ENCODE measurements at regions not wholly inside any gene's neighbourhood (a gene's known extent, or its start where the extent isn't known, plus 50 kb on each side); places are given as distances from the start of the nearest gene placed in this dataset.

- TF ChIP-seq CTCF (IDR thresholded peaks at IDR 0.05; ENCODE audit: low read depth, low read length) = no peak
- POLR2A ChIA-PET = no interaction called here
- H3K9me3 ChIP-seq (ENCODE audit: control insufficient read depth, insufficient read depth, low read length) = no peaks in the 10 kb centered on the region
These were observed 56.3 kb upstream of the ZNF92 start for GRCh38 chr7:65317372-65317771.

GRCh38 chr7:65310761-65311160, 62.9 kb upstream of the ZNF92 start:
- no peaks in the 10 kb centered on the region for H3K9me3 ChIP-seq (ENCODE audit: control insufficient read depth, insufficient read depth, low read length)
- ChIA-PET CTCF (no interaction called here), POLR2A (no interaction called here)
- no peak overlapping the region for H3K27ac ChIP-seq (ENCODE audit: low read depth, low read length)
- H3K4me3 ChIP-seq (ENCODE audit: low read depth, low read length) = no peak overlapping the region
- DNase-seq (ENCODE audit: low read depth, low spot score) = no peak
- no peak for TF ChIP-seq CTCF (IDR thresholded peaks at IDR 0.05; ENCODE audit: low read depth, low read length)
- no peaks in the 10 kb centered on the region for H3K27me3 ChIP-seq (ENCODE audit: control insufficient read depth, insufficient read depth, low read length)

More at GRCh38 chr7:65317372-65317771, 56.3 kb upstream of the ZNF92 start:
- DNase-seq (ENCODE audit: low read depth, low spot score) = no peak
- Histone ChIP-seq H3K27me3 (ENCODE audit: control insufficient read depth, insufficient read depth, low read length) (no peaks in the 10 kb centered on the region), H3K4me3 (ENCODE audit: low read depth, low read length) (no peak overlapping the region), H3K27ac (ENCODE audit: low read depth, low read length) (no peak overlapping the region)
- CTCF ChIA-PET = no interaction called here

- ChIA-PET CTCF (interaction anchor here (0.6 to 4.7 kb wide), 20 partner anchors 8 to 369 kb away, joined by 3 to 117 read pairs (median 4); no protein-coding TSS in a partner anchor), POLR2A (no interaction called here)
- Histone ChIP-seq H3K27ac (ENCODE audit: low read depth, low read length) (no peak overlapping the region), H3K27me3 (ENCODE audit: control insufficient read depth, insufficient read depth, low read length) (no peaks in the 10 kb centered on the region), H3K9me3 (ENCODE audit: control insufficient read depth, insufficient read depth, low read length) (no peaks in the 10 kb centered on the region), H3K4me3 (ENCODE audit: low read depth, low read length) (no peak overlapping the region)
- DNase-seq (ENCODE audit: low read depth, low spot score) = no peak
- no peak for TF ChIP-seq CTCF (IDR thresholded peaks at IDR 0.05; ENCODE audit: low read depth, low read length)
These were observed 65.4 kb upstream of the ZNF92 start for GRCh38 chr7:65308300-65308678.

GRCh38 chr7:65307651-65308299, 65.9 kb upstream of the ZNF92 start:
- CTCF ChIA-PET = interaction anchor here (0.6 to 4.7 kb wide), 27 partner anchors 9 to 415 kb away, joined by 3 to 117 read pairs (median 3); no protein-coding TSS in a partner anchor
- H3K27me3 ChIP-seq (ENCODE audit: control insufficient read depth, insufficient read depth, low read length) = no peaks in the 10 kb centered on the region
- H3K27ac ChIP-seq (ENCODE audit: low read depth, low read length) = no peak overlapping the region
- DNase-seq (ENCODE audit: low read depth, low spot score) = peak; percentile 37
- no peaks in the 10 kb centered on the region for H3K9me3 ChIP-seq (ENCODE audit: control insufficient read depth, insufficient read depth, low read length)
- POLR2A ChIA-PET = no interaction called here
- no peak overlapping the region for H3K4me3 ChIP-seq (ENCODE audit: low read depth, low read length)
- TF ChIP-seq CTCF (IDR thresholded peaks at IDR 0.05; ENCODE audit: low read depth, low read length) = peak; percentile 86

GRCh38 chr7:65304175-65304574, 69.5 kb upstream of the ZNF92 start:
- H3K9me3 ChIP-seq (ENCODE audit: control insufficient read depth, insufficient read depth, low read length) = no peaks in the 10 kb centered on the region
- no peak for DNase-seq (ENCODE audit: low read depth, low spot score)
- no peak overlapping the region for H3K4me3 ChIP-seq (ENCODE audit: low read depth, low read length)
- CTCF ChIA-PET = interaction anchor here (1.1 to 2.2 kb wide), 2 partner anchors 353 to 354 kb away, joined by 4 to 9 read pairs; no protein-coding TSS in a partner anchor
- TF ChIP-seq CTCF (IDR thresholded peaks at IDR 0.05; ENCODE audit: low read depth, low read length) = no peak
- no peaks in the 10 kb centered on the region for H3K27me3 ChIP-seq (ENCODE audit: control insufficient read depth, insufficient read depth, low read length)
- POLR2A ChIA-PET = no interaction called here
- H3K27ac ChIP-seq (ENCODE audit: low read depth, low read length) = no peak overlapping the region

All from AG04450 (cell line).